HepG2 (cell line): ENCODE measurements at regions not wholly inside any gene's neighbourhood (a gene's known extent, or its start where the extent isn't known, plus 50 kb on each side); places are given as distances from the start of the nearest gene placed in this dataset.

Experiments
- ATAC-seq: fragments of 200-7000 bp; cut with Tn5 transposase; 3 replicates; pipeline ENCODE4 v1.9.1; 2020; ENCODE audit warnings: mild to moderate bottlenecking, moderate library complexity
- BruUV-seq: library from RNA; stranded (reverse); fragments of 400-500 nt; replicated peaks from 2 replicates; lab custom pipeline; 2021; lab: Mats Ljungman, UMichigan
- CTCF ChIA-PET: fragments of 300-600 bp; formaldehyde crosslinking; extraction: SDS; loops from one replicate; lab custom pipeline; 2021; ENCODE audit warnings: low total read pairs, inconsistent platforms, low intra/inter-chr PET ratio; lab: Yijun Ruan, JAX
- POLR2A ChIA-PET: fragments of 350-600 bp; sonication (Branson Sonifier 250); formaldehyde crosslinking; loops from one replicate; lab custom pipeline; 2020; ENCODE audit warnings: antibody characterized with exemption, inconsistent platforms; lab: Yijun Ruan, JAX
- DNase-seq: peaks from one replicate; pipeline ENCODE4 v3.0.0-alpha.2; 2015; ENCODE audit warnings: low spot score
- FAIRE-seq: peaks from 3 replicates; lab custom pipeline; 2011; peaks lifted over from hg19 to GRCh38; lab: Jason Lieb, UNC
- H2AFZ ChIP-seq: one replicate; pipeline ENCODE4 v1.6.1; 2011; ENCODE audit warnings: low read length, inconsistent platforms
- H3K27ac ChIP-seq: fragments of 300-600 bp; 3 replicates; pipeline ENCODE4 v1.8.0; 2011; ENCODE audit warnings: mixed run types, mild to moderate bottlenecking, mixed read lengths, low read length, inconsistent platforms; ENCODE audit not compliant: insufficient read depth; ENCODE audit errors: extremely low read length
- H3K27me3 ChIP-seq, 2 experiments: fragments of 200-600 bp in 1 of 2; 2 replicates in 1 of 2; 3 replicates in 1 of 2; pipeline versions ENCODE4 v1.6.0 to v1.8.0; 2011; ENCODE audit warnings: low read length in 2 of 2, mild to moderate bottlenecking in 2 of 2, moderate library complexity in 2 of 2, inconsistent platforms in 1 of 2; ENCODE audit not compliant: insufficient read depth in 2 of 2, control insufficient read depth in 1 of 2
- H3K36me3 ChIP-seq, 2 experiments: fragments of 200-600 bp in 1 of 2; replicated peaks in 1 of 2; 2 replicates in 1 of 2; 3 replicates in 1 of 2; pipeline versions ENCODE4 v1.5.1 to v1.8.0; 2011; ENCODE audit warnings: low read length in 2 of 2, inconsistent platforms in 1 of 2; ENCODE audit not compliant: insufficient read depth in 2 of 2, control insufficient read depth in 1 of 2
- H3K4me1 ChIP-seq: 2 replicates; pipeline ENCODE4 v1.5.1; 2012; ENCODE audit warnings: low read length, inconsistent platforms; ENCODE audit not compliant: insufficient read depth
- H3K4me2 ChIP-seq: 2 replicates; pipeline ENCODE4 v1.6.0; 2011; ENCODE audit warnings: low read depth, low read length, inconsistent platforms
- H3K4me3 ChIP-seq, 3 experiments: fragments of 200-600 bp in 1 of 3; sonication (generic), shearing (Covaris generic) in 1 of 3; replicated peaks in 1 of 3; 2 replicates each; pipeline ENCODE4 v1.5.1; 2011 to 2016; ENCODE audit warnings: low read length in 3 of 3, inconsistent platforms in 2 of 3, low read depth in 2 of 3, mild to moderate bottlenecking in 2 of 3, control low read depth in 1 of 3, mixed read lengths in 1 of 3; ENCODE audit not compliant: insufficient read depth in 1 of 3
- H3K79me2 ChIP-seq: one replicate; pipeline ENCODE4 v1.6.1; 2011; ENCODE audit warnings: low read length, inconsistent platforms; ENCODE audit not compliant: insufficient read depth
- H3K9ac ChIP-seq: 2 replicates; pipeline ENCODE4 v1.6.0; 2011; ENCODE audit warnings: mild to moderate bottlenecking, low read depth, low read length, inconsistent platforms; ENCODE audit not compliant: insufficient read depth
- H3K9me3 ChIP-seq: 2 replicates; pipeline ENCODE4 v1.5.1; 2012; ENCODE audit warnings: mild to moderate bottlenecking, low read length
- H4K20me1 ChIP-seq: 2 replicates; pipeline ENCODE4 v1.6.0; 2011; ENCODE audit warnings: inconsistent platforms, mild to moderate bottlenecking, low read length, moderate library complexity; ENCODE audit not compliant: insufficient read depth
- CHCHD3 ChIP-seq: sonication (generic); formaldehyde crosslinking; IDR thresholded peaks from 2 replicates; pipeline ENCODE4 v1.8.0; 2022; ENCODE audit warnings: mild to moderate bottlenecking, missing genetic modification reagents, moderate library complexity
- MAFF ChIP-seq: IDR thresholded peaks from 2 replicates; pipeline ENCODE4 v1.6.1; 2011; ENCODE audit warnings: low read depth, low read length, improper control_type of control experiment
- MAFK ChIP-seq, 2 experiments: IDR thresholded peaks in 1 of 2; conservative IDR thresholded peaks in 1 of 2; 2 replicates each; pipeline ENCODE4 v1.6.1; 2011; ENCODE audit warnings: improper control_type of control experiment in 2 of 2, low read length in 2 of 2
- MTF2 ChIP-seq: sonication (generic); formaldehyde crosslinking; IDR thresholded peaks from 2 replicates; pipeline ENCODE4 v1.5.0; 2020; ENCODE audit warnings: missing genetic modification reagents, borderline replicate concordance
- PHF8 ChIP-seq: sonication (generic); formaldehyde crosslinking; IDR thresholded peaks from 2 replicates; pipeline ENCODE4 v1.5.0; 2020; ENCODE audit warnings: missing genetic modification reagents
- REXO4 ChIP-seq: sonication (generic); formaldehyde crosslinking; IDR thresholded peaks from 2 replicates; pipeline ENCODE4 v1.8.0; 2022; ENCODE audit warnings: missing genetic modification reagents, mild to moderate bottlenecking, borderline replicate concordance
- TOE1 ChIP-seq: sonication (generic); formaldehyde crosslinking; IDR thresholded peaks from 2 replicates; pipeline ENCODE4 v1.4.0; 2020; ENCODE audit warnings: mild to moderate bottlenecking, missing genetic modification reagents
- ZC3H13 ChIP-seq: sonication (generic); formaldehyde crosslinking; IDR thresholded peaks from 2 replicates; pipeline ENCODE4 v1.8.1; 2023; ENCODE audit warnings: mild to moderate bottlenecking, missing genetic modification reagents, moderate library complexity
- ZNF282 ChIP-seq: fragments of 450-650 bp; IDR thresholded peaks from 2 replicates; pipeline ENCODE4 v1.6.1; 2018; ENCODE audit not compliant: partially characterized antibody
- WGBS: methylation state at CpG from one replicate; pipeline ENCODE4 v1.1.6; 2017; ENCODE audit warnings: low lambda C conversion rate; 5-methylcytosine and 5-hydroxymethylcytosine counted together
- in situ Hi-C: cut with HindIII; loops from 2 replicates; pipeline ENCODE4 v1.10.0; 2017; ENCODE audit warnings: low pct_unique_long_range_greater_than_20kb; ENCODE audit not compliant: extremely low pct_ligation_motif_present
- intact Hi-C: fragments of 100-400 bp; cut with micrococcal nuclease; formaldehyde crosslinking; loops from one replicate; pipeline ENCODE4 v1.10.0; 2022; ENCODE audit not compliant: unreplicated experiment

- in situ Hi-C loops (no loop called here), intact Hi-C loops (no loop called here)
- 25% methylated on average over 3 of the region's 3 CpGs for WGBS
- H3K79me2 ChIP-seq = no peaks in the 10 kb centered on the region
- ChIA-PET CTCF (no interaction called here), POLR2A (no interaction called here)
- TF ChIP-seq MTF2 (CRISPR knock-in tag) (no peak), MAFK (conservative IDR thresholded peaks at IDR 0.05 in 1 of 2, IDR thresholded peaks at IDR 0.05 in 1 of 2; ENCODE audit: low read length in 2 of 2) (peak; percentile 65 to 81), MAFF (peak; percentile 72)
- DNase-seq (no peak), FAIRE-seq (no peak), ATAC-seq (no peak)
- H4K20me1 ChIP-seq = no peaks in the 10 kb centered on the region
- no peak overlapping the region for H3K4me3 ChIP-seq
- no TSS peak for BruUV-seq
- no peak overlapping the region for H3K4me2 ChIP-seq
- H3K36me3 ChIP-seq = no peaks in the 10 kb centered on the region
- H3K27ac ChIP-seq = no peak overlapping the region
- no peak overlapping the region for H3K9ac ChIP-seq
- no peaks in the 10 kb centered on the region; a peak in 1 of 5 replicates for H3K27me3 ChIP-seq
- H3K4me1 ChIP-seq = no peaks in the 10 kb centered on the region
- H2AFZ ChIP-seq = no peak overlapping the region
- peaks cover 76% of the 10 kb centered on the region for H3K9me3 ChIP-seq
These were observed 375.3 kb downstream of the DNAH5 start for GRCh38 chr5:13569090-13569715.

- Histone ChIP-seq H3K4me2 (no peak overlapping the region), H3K27me3 (no peaks in the 10 kb centered on the region; a peak in 1 of 5 replicates), H3K9me3 (peaks cover 78% of the 10 kb centered on the region), H3K36me3 (no peaks in the 10 kb centered on the region), H3K27ac (no peak overlapping the region), H3K4me1 (no peaks in the 10 kb centered on the region), H4K20me1 (no peaks in the 10 kb centered on the region), H2AFZ (no peak overlapping the region), H3K9ac (no peak overlapping the region), H3K4me3 (no peak overlapping the region), H3K79me2 (no peaks in the 10 kb centered on the region)
- DNase-seq = no peak
- in situ Hi-C loops = no loop called here
- POLR2A ChIA-PET = no interaction called here
- BruUV-seq = no TSS peak
- CTCF ChIA-PET = no interaction called here
- ATAC-seq = no peak
- no peak for TF ChIP-seq ZNF282
- no peak for TF ChIP-seq MTF2 (CRISPR knock-in tag)
- no peak for TF ChIP-seq PHF8 (CRISPR knock-in tag)
- TF ChIP-seq ZC3H13 (CRISPR knock-in tag) = no peak
- no peak for TF ChIP-seq TOE1 (CRISPR knock-in tag)
- TF ChIP-seq CHCHD3 (CRISPR knock-in tag) = no peak
- TF ChIP-seq REXO4 (CRISPR knock-in tag) = no peak
- intact Hi-C loops = no loop called here
- no peak for FAIRE-seq
These were observed 376.7 kb downstream of the DNAH5 start for GRCh38 chr5:13567819-13568218.
